Sigmoid colon (tissue), 6 donors: ENCODE measurements at regions not wholly inside any gene's neighbourhood (a gene's known extent, or its start where the extent isn't known, plus 50 kb on each side); places are given as distances from the start of the nearest gene placed in this dataset.

Source experiments
- DNase-seq: peaks from one replicate; pipeline ENCODE4 v3.0.0-alpha.2; 2019
- H3K27ac ChIP-seq, 4 donors: fragments of 200-600 bp; sonication (generic); one replicate each; pipeline ENCODE4 v1.5.1; 2016 to 2019; ENCODE audit warnings: mild to moderate bottlenecking in 1 of 4
- H3K27me3 ChIP-seq, 3 donors: fragments of 200-600 bp; sonication (generic); one replicate each; pipeline ENCODE4 v1.5.1; 2019; ENCODE audit warnings: mild to moderate bottlenecking in 1 of 3
- H3K36me3 ChIP-seq, 4 donors: fragments of 200-600 bp; sonication (generic); one replicate each; pipeline ENCODE4 v1.5.1; 2016 to 2019
- H3K4me1 ChIP-seq, 4 donors: fragments of 200-600 bp; sonication (generic); one replicate each; pipeline ENCODE4 v1.5.1; 2017 to 2019
- H3K4me3 ChIP-seq, 4 donors: fragments of 200-600 bp; sonication (generic); one replicate each; pipeline ENCODE4 v1.5.1; 2017 to 2019; ENCODE audit warnings: mild to moderate bottlenecking in 2 of 4, moderate library complexity in 1 of 4
- H3K9me3 ChIP-seq, 4 donors: fragments of 200-600 bp in 3 of 4; sonication (generic) in 3 of 4; one replicate each; pipeline versions ENCODE4 v1.5.1 to v1.6.1; 2013 to 2019
- CTCF ChIP-seq, 4 experiments: fragments of 450-650 bp in 3 of 4; fragments of 200-600 bp in 1 of 4; IDR thresholded peaks; one replicate each; pipeline ENCODE4 v1.5.1; 2016 to 2019; ENCODE audit warnings: antibody characterized with exemption in 4 of 4, mild to moderate bottlenecking in 3 of 4, moderate library complexity in 2 of 4
- EP300 ChIP-seq, 4 donors: sonication (generic); formaldehyde crosslinking; IDR thresholded peaks; one replicate each; pipeline ENCODE4 v1.6.1; 2017; ENCODE audit warnings: antibody characterized with exemption in 4 of 4
- POLR2A ChIP-seq, 2 donors: fragments of 450-650 bp; IDR thresholded peaks; one replicate each; pipeline ENCODE4 v1.6.1; 2016; ENCODE audit warnings: antibody characterized with exemption in 2 of 2, mild to moderate bottlenecking in 2 of 2, moderate library complexity in 2 of 2
- POLR2AphosphoS5 ChIP-seq, 4 donors: sonication (generic); formaldehyde crosslinking; IDR thresholded peaks; one replicate each; pipeline ENCODE4 v1.6.1; 2017; ENCODE audit warnings: antibody characterized with exemption in 4 of 4
- WGBS, 2 donors: extraction: QIAGEN DNeasy Blood & Tissue Kit; methylation state at CpG; one replicate each; pipeline ENCODE4 v1.1.7; 2013; 5-methylcytosine and 5-hydroxymethylcytosine counted together
- intact Hi-C: fragments of 100-400 bp; cut with DNase I; formaldehyde crosslinking; loops from one replicate; pipeline ENCODE4 v1.15.1; 2023
- donor health status: healthy with polysubstance abuse.
- donor health status: healthy.

GRCh38 chr13:26480246-26480855 lies 77.1 kb upstream of the WASF3 start:
- Histone ChIP-seq H3K9me3 (no peaks in the 10 kb centered on the region), H3K36me3 (no peaks in the 10 kb centered on the region), H3K27me3 (no peaks in the 10 kb centered on the region), H3K4me1 (peaks cover 0 to 31% (median 6%) of the 10 kb centered on the region in 4 donors), H3K4me3 (no peak overlapping the region), H3K27ac (peak overlapping the region in 2 of 4 donors; percentile 34 to 48)
- no peak for TF ChIP-seq POLR2A (IDR thresholded peaks at IDR 0.05)
- no peak for TF ChIP-seq EP300 (IDR thresholded peaks at IDR 0.05)
- TF ChIP-seq CTCF (IDR thresholded peaks at IDR 0.05), result no peak
- TF ChIP-seq POLR2AphosphoS5 (IDR thresholded peaks at IDR 0.05), result no peak
- peak; percentile 17 for DNase-seq
- intact Hi-C loops, result no loop called here
- 37 to 69% methylated on average over 10 of the region's 10 CpGs for WGBS, 2 donors

- no peak overlapping the region for H3K4me3 ChIP-seq
- H3K27ac ChIP-seq, result no peak overlapping the region
- H3K9me3 ChIP-seq, result no peaks in the 10 kb centered on the region
- WGBS, 2 donors, result 7 to 22% methylated on average over 3 of the region's 3 CpGs
- no peaks in the 10 kb centered on the region for H3K36me3 ChIP-seq
- intact Hi-C loops, result no loop called here
- no peaks in the 10 kb centered on the region for H3K27me3 ChIP-seq
- H3K4me1 ChIP-seq, result peaks cover 0 to 33% (median 28%) of the 10 kb centered on the region in 4 donors
- peak; percentile 72 for DNase-seq
- TF ChIP-seq EP300 (IDR thresholded peaks at IDR 0.05) (no peak), CTCF (IDR thresholded peaks at IDR 0.05) (peak; percentile 46 to 71 (median 62)), POLR2AphosphoS5 (IDR thresholded peaks at IDR 0.05) (no peak)
Observed at GRCh38 chr13:26482451-26483197, 74.9 kb upstream of the WASF3 start.

- no peaks in the 10 kb centered on the region for H3K27me3 ChIP-seq
- no peak for TF ChIP-seq POLR2A (IDR thresholded peaks at IDR 0.05)
- no peak for TF ChIP-seq EP300 (IDR thresholded peaks at IDR 0.05)
- TF ChIP-seq CTCF (IDR thresholded peaks at IDR 0.05), result no peak
- no peak for TF ChIP-seq POLR2AphosphoS5 (IDR thresholded peaks at IDR 0.05)
- 80 to 81% methylated on average over 9 of the region's 9 CpGs for WGBS, 2 donors
- intact Hi-C loops, result no loop called here
- peaks cover 0 to 39% (median 30%) of the 10 kb centered on the region in 4 donors for H3K4me1 ChIP-seq
- DNase-seq, result peak; percentile 27
- no peak overlapping the region for H3K27ac ChIP-seq
- H3K4me3 ChIP-seq, result no peak overlapping the region
- H3K36me3 ChIP-seq, result no peaks in the 10 kb centered on the region
- no peaks in the 10 kb centered on the region for H3K9me3 ChIP-seq
Observed at GRCh38 chr13:26483546-26483945, 73.9 kb upstream of the WASF3 start.

- Histone ChIP-seq H3K9me3 (no peaks in the 10 kb centered on the region), H3K36me3 (no peaks in the 10 kb centered on the region), H3K4me1 (peaks cover 0 to 39% (median 30%) of the 10 kb centered on the region in 4 donors), H3K27ac (no peak overlapping the region), H3K4me3 (no peak overlapping the region), H3K27me3 (no peaks in the 10 kb centered on the region)
- peak; percentile 30 for DNase-seq
- TF ChIP-seq EP300 (IDR thresholded peaks at IDR 0.05), result no peak
- TF ChIP-seq POLR2A (IDR thresholded peaks at IDR 0.05), result no peak
- TF ChIP-seq POLR2AphosphoS5 (IDR thresholded peaks at IDR 0.05), result no peak
- no peak for TF ChIP-seq CTCF (IDR thresholded peaks at IDR 0.05)
- 74 to 81% methylated on average over 6 of the region's 6 CpGs for WGBS, 2 donors
- intact Hi-C loops, result no loop called here
Observed at GRCh38 chr13:26484196-26484595, 73.3 kb upstream of the WASF3 start.
